Heart left ventricle (tissue), 13 donors: ENCODE measurements at regions not wholly inside any gene's neighbourhood (a gene's known extent, or its start where the extent isn't known, plus 50 kb on each side); places are given as distances from the start of the nearest gene placed in this dataset.

Source experiments
- POLR2A ChIP-seq, 2 donors: fragments of 450-650 bp; IDR thresholded peaks; one replicate each; pipeline ENCODE4 v1.6.1; 2017; ENCODE audit warnings: antibody characterized with exemption in 2 of 2, mild to moderate bottlenecking in 2 of 2, moderate library complexity in 2 of 2
- TF ChIP-seq, protein P1 (sequence below), 12 donors: fragments of 200-600 bp; sonication (generic) in 4 of 12; IDR thresholded peaks; one replicate each; pipeline versions ENCODE4 v1.5.0 to v1.8.0; 2018 to 2022; ENCODE audit warnings: antibody characterized with exemption in 12 of 12, mild to moderate bottlenecking in 5 of 12
- donor health status: ischemic (EF 13 %, LVEDD 7.1; RV severe dilation, severe dysfunction).
- donor health status: DM: no; HTN: yes; CAD: no.
- donor health status: DM: no; HTN: no; CAD: no.
- donor health status: ischemic (EF 25% LVEDD 6.9; RV normal size, moderate dysfunction).
- donor health status: ischemic (EF 25% LVEDD 5.7; RV mildly dilated, moderate dysfunction).
- donor health status: ischemic (EF 35%, LVEDD 5.7; RV mildly dilated, moderate dysfunction).
- donor health status: nonischemic (EF 11% LVEDD 7.7; RV severe dilation, severe dysfunction).
- donor health status: DM: yes; HTN: yes; CAD: no.
- donor health status: PGD.
- donor health status: ischemic (EF 29% LVEDD 5.4; RV normal size, mild dysfunction).
- donor health status: nonischemic (EF 23%, LVEDD 6.1; RV moderate dilation, normal function).

DNA sequence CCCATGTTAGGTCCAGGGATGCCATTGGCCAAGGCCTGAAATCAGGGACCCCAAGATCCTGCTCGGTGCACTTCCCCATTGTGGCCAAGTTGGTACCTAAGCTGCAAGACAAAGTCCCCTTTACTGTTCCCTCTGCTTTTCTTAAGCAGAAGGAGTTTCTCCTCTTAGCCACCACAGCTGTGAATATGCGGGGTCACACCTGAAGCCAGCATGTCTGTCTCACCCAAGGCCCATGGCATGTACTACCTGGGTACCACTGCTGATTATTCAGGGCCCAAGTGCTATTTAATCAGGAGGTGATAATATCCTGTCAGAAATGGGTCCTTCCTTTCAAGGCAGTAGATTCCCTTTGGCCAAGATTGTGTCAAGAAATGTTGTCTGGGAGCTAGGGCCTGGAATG lies 133.9 kb upstream of the DNAH14 start:
- TF ChIP-seq, protein P1, sequence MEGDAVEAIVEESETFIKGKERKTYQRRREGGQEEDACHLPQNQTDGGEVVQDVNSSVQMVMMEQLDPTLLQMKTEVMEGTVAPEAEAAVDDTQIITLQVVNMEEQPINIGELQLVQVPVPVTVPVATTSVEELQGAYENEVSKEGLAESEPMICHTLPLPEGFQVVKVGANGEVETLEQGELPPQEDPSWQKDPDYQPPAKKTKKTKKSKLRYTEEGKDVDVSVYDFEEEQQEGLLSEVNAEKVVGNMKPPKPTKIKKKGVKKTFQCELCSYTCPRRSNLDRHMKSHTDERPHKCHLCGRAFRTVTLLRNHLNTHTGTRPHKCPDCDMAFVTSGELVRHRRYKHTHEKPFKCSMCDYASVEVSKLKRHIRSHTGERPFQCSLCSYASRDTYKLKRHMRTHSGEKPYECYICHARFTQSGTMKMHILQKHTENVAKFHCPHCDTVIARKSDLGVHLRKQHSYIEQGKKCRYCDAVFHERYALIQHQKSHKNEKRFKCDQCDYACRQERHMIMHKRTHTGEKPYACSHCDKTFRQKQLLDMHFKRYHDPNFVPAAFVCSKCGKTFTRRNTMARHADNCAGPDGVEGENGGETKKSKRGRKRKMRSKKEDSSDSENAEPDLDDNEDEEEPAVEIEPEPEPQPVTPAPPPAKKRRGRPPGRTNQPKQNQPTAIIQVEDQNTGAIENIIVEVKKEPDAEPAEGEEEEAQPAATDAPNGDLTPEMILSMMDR (IDR thresholded peaks at IDR 0.05) = no peak
- TF ChIP-seq POLR2A (IDR thresholded peaks at IDR 0.05) = no peak
